ENCODE measurements at regions not wholly inside any gene's neighbourhood (a gene's known extent, or its start where the extent isn't known, plus 50 kb on each side); places are given as distances from the start of the nearest gene placed in this dataset.

GRCh38 chr4:83679254-83679653, 143.3 kb downstream of the GPAT3 start:
- TF ChIP-seq CTCF (IDR thresholded peaks at IDR 0.05): no peak
- TF ChIP-seq EP300 (IDR thresholded peaks at IDR 0.05): no peak
- no peak for TF ChIP-seq POLR2A (IDR thresholded peaks at IDR 0.05)
